Cardiac fibroblast (primary cell): ENCODE measurements at regions not wholly inside any gene's neighbourhood (a gene's known extent, or its start where the extent isn't known, plus 50 kb on each side); places are given as distances from the start of the nearest gene placed in this dataset.

Experiments used
- DNase-seq, 2 donors: peaks; one replicate each; pipeline versions ENCODE4 v3.0.0 to v3.0.0-alpha.2; 2010; ENCODE audit warnings: low read depth in 2 of 2
- H3K4me3 ChIP-seq, 2 donors: replicated peaks in 1 of 2; 1 replicate in 1 of 2; 2 replicates in 1 of 2; pipeline ENCODE4 v1.5.1; 2011; ENCODE audit warnings: low read depth in 2 of 2, low read length in 2 of 2, mild to moderate bottlenecking in 2 of 2, moderate library complexity in 1 of 2
- CTCF ChIP-seq: IDR thresholded peaks from one replicate; pipeline ENCODE4 v1.5.1; 2011; ENCODE audit warnings: low read depth, mild to moderate bottlenecking, low read length, inconsistent platforms

- H3K4me3 ChIP-seq, result no peak overlapping the region
- no peak for TF ChIP-seq CTCF
- DNase-seq, result no peak
Observed at GRCh38 chr1:11350265-11350664, 77.3 kb downstream of the UBIAD1 start.

- no peak for TF ChIP-seq CTCF
- DNase-seq, result no peak
- no peak overlapping the region for H3K4me3 ChIP-seq
Observed at GRCh38 chr1:11352058-11352715, 79.2 kb downstream of the UBIAD1 start.

GRCh38 chr1:11352816-11353799, 80.1 kb downstream of the UBIAD1 start:
- no peak for DNase-seq
- no peak overlapping the region for H3K4me3 ChIP-seq
- no peak for TF ChIP-seq CTCF

- H3K4me3 ChIP-seq, result no peak overlapping the region
- DNase-seq, result no peak
- TF ChIP-seq CTCF, result no peak
Observed at GRCh38 chr1:11354893-11355553, 82.0 kb downstream of the UBIAD1 start.

GRCh38 chr1:11355559-11356475, 82.8 kb downstream of the UBIAD1 start:
- DNase-seq, result no peak
- no peak for TF ChIP-seq CTCF
- no peak overlapping the region for H3K4me3 ChIP-seq

GRCh38 chr1:11357276-11357675, 84.3 kb downstream of the UBIAD1 start:
- no peak for DNase-seq
- no peak overlapping the region for H3K4me3 ChIP-seq
- no peak for TF ChIP-seq CTCF
